ENCODE measurements at regions not wholly inside any gene's neighbourhood (a gene's known extent, or its start where the extent isn't known, plus 50 kb on each side); places are given as distances from the start of the nearest gene placed in this dataset.

GRCh38 chr13:40186041-40186440 is 480.4 kb downstream of the FOXO1 start:
- no peaks in the 10 kb centered on the region for H3K9me3 Mint-ChIP-seq (ENCODE audit: unreplicated experiment)
- no peaks in the 10 kb centered on the region for H3K36me3 Mint-ChIP-seq (ENCODE audit: unreplicated experiment)
- H3K27me3 Mint-ChIP-seq (ENCODE audit: unreplicated experiment), result no peaks in the 10 kb centered on the region
- no peak for TF ChIP-seq CTCF (IDR thresholded peaks at IDR 0.05)
- H3K27ac Mint-ChIP-seq (ENCODE audit: unreplicated experiment), result no peak overlapping the region
- no peak for DNase-seq (ENCODE audit: extremely low spot score, unreplicated experiment)
- H3K4me3 Mint-ChIP-seq (ENCODE audit: unreplicated experiment), result no peak overlapping the region
- H3K4me1 Mint-ChIP-seq (ENCODE audit: unreplicated experiment), result peaks cover 25% of the 10 kb centered on the region

- H3K4me3 Mint-ChIP-seq (ENCODE audit: unreplicated experiment), result no peak overlapping the region
- H3K27me3 Mint-ChIP-seq (ENCODE audit: unreplicated experiment), result no peaks in the 10 kb centered on the region
- no peak for DNase-seq (ENCODE audit: extremely low spot score, unreplicated experiment)
- no peaks in the 10 kb centered on the region for H3K36me3 Mint-ChIP-seq (ENCODE audit: unreplicated experiment)
- H3K4me1 Mint-ChIP-seq (ENCODE audit: unreplicated experiment), result peaks cover 26% of the 10 kb centered on the region
- H3K27ac Mint-ChIP-seq (ENCODE audit: unreplicated experiment), result no peak overlapping the region
- no peaks in the 10 kb centered on the region for H3K9me3 Mint-ChIP-seq (ENCODE audit: unreplicated experiment)
- TF ChIP-seq CTCF (IDR thresholded peaks at IDR 0.05), result no peak
Measured at GRCh38 chr13:40186626-40187323, 479.7 kb downstream of the FOXO1 start.

GRCh38 chr13:40187324-40187795 is 479.1 kb downstream of the FOXO1 start:
- no peaks in the 10 kb centered on the region for H3K27me3 Mint-ChIP-seq (ENCODE audit: unreplicated experiment)
- no peak overlapping the region for H3K4me3 Mint-ChIP-seq (ENCODE audit: unreplicated experiment)
- peaks cover 26% of the 10 kb centered on the region for H3K4me1 Mint-ChIP-seq (ENCODE audit: unreplicated experiment)
- H3K27ac Mint-ChIP-seq (ENCODE audit: unreplicated experiment), result no peak overlapping the region
- TF ChIP-seq CTCF (IDR thresholded peaks at IDR 0.05), result no peak
- no peaks in the 10 kb centered on the region for H3K9me3 Mint-ChIP-seq (ENCODE audit: unreplicated experiment)
- no peak for DNase-seq (ENCODE audit: extremely low spot score, unreplicated experiment)
- no peaks in the 10 kb centered on the region for H3K36me3 Mint-ChIP-seq (ENCODE audit: unreplicated experiment)

- peak overlapping the region; percentile 36 for H3K27ac Mint-ChIP-seq (ENCODE audit: unreplicated experiment)
- peaks cover 26% of the 10 kb centered on the region for H3K4me1 Mint-ChIP-seq (ENCODE audit: unreplicated experiment)
- H3K36me3 Mint-ChIP-seq (ENCODE audit: unreplicated experiment), result no peaks in the 10 kb centered on the region
- H3K4me3 Mint-ChIP-seq (ENCODE audit: unreplicated experiment), result no peak overlapping the region
- no peak for TF ChIP-seq CTCF (IDR thresholded peaks at IDR 0.05)
- no peaks in the 10 kb centered on the region for H3K27me3 Mint-ChIP-seq (ENCODE audit: unreplicated experiment)
- DNase-seq (ENCODE audit: extremely low spot score, unreplicated experiment), result no peak
- no peaks in the 10 kb centered on the region for H3K9me3 Mint-ChIP-seq (ENCODE audit: unreplicated experiment)
Measured at GRCh38 chr13:40187841-40188591, 478.4 kb downstream of the FOXO1 start.

- DNase-seq (ENCODE audit: extremely low spot score, unreplicated experiment), result no peak
- Mint-ChIP-seq H3K4me1 (ENCODE audit: unreplicated experiment) (peaks cover 26% of the 10 kb centered on the region), H3K27me3 (ENCODE audit: unreplicated experiment) (peaks cover 5% of the 10 kb centered on the region), H3K4me3 (ENCODE audit: unreplicated experiment) (no peak overlapping the region), H3K36me3 (ENCODE audit: unreplicated experiment) (no peaks in the 10 kb centered on the region), H3K27ac (ENCODE audit: unreplicated experiment) (no peak overlapping the region), H3K9me3 (ENCODE audit: unreplicated experiment) (no peaks in the 10 kb centered on the region)
- TF ChIP-seq CTCF (IDR thresholded peaks at IDR 0.05), result no peak
Measured at GRCh38 chr13:40189426-40189825, 477.0 kb downstream of the FOXO1 start.
